ENCODE measurements at regions not wholly inside any gene's neighbourhood (a gene's known extent, or its start where the extent isn't known, plus 50 kb on each side); places are given as distances from the start of the nearest gene placed in this dataset.

DNA sequence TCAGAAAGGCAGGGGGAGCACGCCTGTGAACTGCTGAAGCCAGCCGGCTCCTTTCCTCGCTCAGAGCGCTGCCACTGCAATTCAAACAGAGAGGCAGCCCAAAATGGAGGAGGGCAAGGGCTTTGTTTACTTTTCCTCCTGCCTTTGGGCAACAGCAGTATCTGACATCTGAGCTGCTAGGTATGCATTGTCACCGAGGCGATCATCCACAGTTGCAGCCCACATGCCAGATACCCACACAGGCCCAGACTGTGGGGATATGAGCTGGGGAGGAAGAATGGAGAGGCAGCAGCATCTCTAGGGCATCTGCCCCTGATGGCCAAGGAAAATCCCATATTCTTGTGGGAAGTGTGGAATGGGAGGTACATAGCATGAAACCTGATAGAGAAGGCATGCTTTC, 357.1 kb downstream of the BARHL2 start:
- TF ChIP-seq, protein P1, sequence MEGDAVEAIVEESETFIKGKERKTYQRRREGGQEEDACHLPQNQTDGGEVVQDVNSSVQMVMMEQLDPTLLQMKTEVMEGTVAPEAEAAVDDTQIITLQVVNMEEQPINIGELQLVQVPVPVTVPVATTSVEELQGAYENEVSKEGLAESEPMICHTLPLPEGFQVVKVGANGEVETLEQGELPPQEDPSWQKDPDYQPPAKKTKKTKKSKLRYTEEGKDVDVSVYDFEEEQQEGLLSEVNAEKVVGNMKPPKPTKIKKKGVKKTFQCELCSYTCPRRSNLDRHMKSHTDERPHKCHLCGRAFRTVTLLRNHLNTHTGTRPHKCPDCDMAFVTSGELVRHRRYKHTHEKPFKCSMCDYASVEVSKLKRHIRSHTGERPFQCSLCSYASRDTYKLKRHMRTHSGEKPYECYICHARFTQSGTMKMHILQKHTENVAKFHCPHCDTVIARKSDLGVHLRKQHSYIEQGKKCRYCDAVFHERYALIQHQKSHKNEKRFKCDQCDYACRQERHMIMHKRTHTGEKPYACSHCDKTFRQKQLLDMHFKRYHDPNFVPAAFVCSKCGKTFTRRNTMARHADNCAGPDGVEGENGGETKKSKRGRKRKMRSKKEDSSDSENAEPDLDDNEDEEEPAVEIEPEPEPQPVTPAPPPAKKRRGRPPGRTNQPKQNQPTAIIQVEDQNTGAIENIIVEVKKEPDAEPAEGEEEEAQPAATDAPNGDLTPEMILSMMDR (IDR thresholded peaks at IDR 0.05; ENCODE audit: insufficient read depth, low read length, poor library complexity, severe bottlenecking), result no peak
- no peak for TF ChIP-seq EZH2phosphoT487 (conservative IDR thresholded peaks at IDR 0.05; ENCODE audit: low read length)

All from SU-DHL-6 (cell line).